SK-N-SH (cell line): ENCODE measurements at regions not wholly inside any gene's neighbourhood (a gene's known extent, or its start where the extent isn't known, plus 50 kb on each side); places are given as distances from the start of the nearest gene placed in this dataset.

Source experiments
- CTCF ChIA-PET: fragments of 300-600, 350-600 bp; formaldehyde crosslinking; extraction: SDS; loops from one replicate; lab custom pipeline; 2021; lab: Yijun Ruan, JAX
- POLR2A ChIA-PET: fragments of 350-600 bp; sonication (Branson Sonifier 250); formaldehyde crosslinking; extraction: SDS; loops from one replicate; lab custom pipeline; 2020; ENCODE audit warnings: antibody characterized with exemption, inconsistent platforms; lab: Yijun Ruan, JAX
- DNase-seq: peaks from one replicate; pipeline ENCODE4 v3.0.0; 2012
- H2AFZ ChIP-seq: fragments of 200-600 bp; sonication (generic); 2 replicates; pipeline ENCODE4 v1.8.1; 2016; ENCODE audit warnings: antibody characterized with exemption, mild to moderate bottlenecking, low read depth
- H3F3A ChIP-seq: fragments of 200-600 bp; sonication (generic); replicated peaks from 2 replicates; pipeline ENCODE3; 2016; ENCODE audit warnings: antibody characterized with exemption, mild to moderate bottlenecking; ENCODE audit not compliant: insufficient read depth
- H3K27ac ChIP-seq, 2 experiments: fragments of 200-500 bp in 1 of 2; fragments of 200-600 bp in 1 of 2; sonication (Bioruptor generic) in 1 of 2; sonication (generic), shearing (Covaris generic) in 1 of 2; 2 replicates each; pipeline versions ENCODE4 v1.5.1 to v1.6.1; 2014 to 2016; ENCODE audit warnings: low read depth in 2 of 2, inconsistent platforms in 1 of 2, low read length in 1 of 2, mild to moderate bottlenecking in 1 of 2, mixed read lengths in 1 of 2
- H3K27me3 ChIP-seq: fragments of 200-600 bp; sonication (generic), shearing (Covaris generic); 2 replicates; pipeline ENCODE4 v1.6.1; 2016; ENCODE audit warnings: mixed run types; ENCODE audit not compliant: insufficient read depth
- H3K36me3 ChIP-seq, 2 experiments: fragments of 200-500 bp in 1 of 2; fragments of 200-600 bp in 1 of 2; sonication (Bioruptor generic) in 1 of 2; sonication (generic) in 1 of 2; replicated peaks in 1 of 2; 2 replicates each; pipeline versions ENCODE3 to v1.5.1; 2014 to 2016; ENCODE audit warnings: low read length in 1 of 2, mild to moderate bottlenecking in 1 of 2; ENCODE audit not compliant: insufficient read depth in 2 of 2, control insufficient read depth in 1 of 2
- H3K4me1 ChIP-seq, 2 experiments: fragments of 200-500 bp in 1 of 2; fragments of 200-600 bp in 1 of 2; sonication (Bioruptor generic) in 1 of 2; sonication (generic), shearing (Covaris generic) in 1 of 2; 2 replicates each; pipeline versions ENCODE4 v1.5.1 to v1.6.1; 2014 to 2016; ENCODE audit warnings: low read depth in 1 of 2, low read length in 1 of 2, mixed run types in 1 of 2; ENCODE audit not compliant: insufficient read depth in 2 of 2, control insufficient read depth in 1 of 2
- H3K4me2 ChIP-seq: fragments of 200-600 bp; sonication (generic), shearing (Covaris generic); 2 replicates; pipeline ENCODE4 v1.6.1; 2017; ENCODE audit warnings: mixed run types
- H3K4me3 ChIP-seq, 2 experiments: fragments of 200-500 bp in 1 of 2; fragments of 200-600 bp in 1 of 2; sonication (Bioruptor generic) in 1 of 2; sonication (generic), shearing (Covaris generic) in 1 of 2; 2 replicates each; pipeline versions ENCODE4 v1.5.1 to v1.8.1; 2014 to 2016; ENCODE audit warnings: low read depth in 2 of 2, inconsistent platforms in 1 of 2, low read length in 1 of 2, mild to moderate bottlenecking in 1 of 2, mixed read lengths in 1 of 2, moderate library complexity in 1 of 2
- H3K79me2 ChIP-seq: fragments of 200-600 bp; sonication (generic); 2 replicates; pipeline ENCODE4 v1.8.1; 2017; ENCODE audit warnings: mild to moderate bottlenecking; ENCODE audit not compliant: insufficient read depth
- H3K9ac ChIP-seq: fragments of 200-600 bp; sonication (generic); 2 replicates; pipeline ENCODE4 v1.6.1; 2017; ENCODE audit warnings: mixed run types
- H3K9me2 ChIP-seq: fragments of 200-600 bp; sonication (generic); 2 replicates; pipeline ENCODE4 v1.6.1; 2017; ENCODE audit warnings: mixed run types
- H3K9me3 ChIP-seq: fragments of 200-600 bp; sonication (generic); 2 replicates; pipeline ENCODE4 v1.6.1; 2017; ENCODE audit warnings: mixed run types, mild to moderate bottlenecking, moderate library complexity
- H4K20me1 ChIP-seq: fragments of 200-600 bp; sonication (generic); 2 replicates; pipeline ENCODE4 v1.6.1; 2017; ENCODE audit warnings: mild to moderate bottlenecking, mixed run types; ENCODE audit not compliant: insufficient read depth
- CHD2 ChIP-seq: fragments of 150-350 bp; IDR thresholded peaks from 2 replicates; pipeline ENCODE4 v1.6.1; 2018; ENCODE audit warnings: low read length; ENCODE audit not compliant: partially characterized antibody
- FOXJ3 ChIP-seq: sonication (generic); formaldehyde crosslinking; IDR thresholded peaks from 2 replicates; pipeline ENCODE4 v1.5.1; 2020; ENCODE audit warnings: mild to moderate bottlenecking, missing genetic modification reagents
- POLR2AphosphoS5 ChIP-seq: IDR thresholded peaks from 2 replicates; pipeline ENCODE4 v1.6.1; 2012; ENCODE audit warnings: low read depth, low read length
- RXRA ChIP-seq: IDR thresholded peaks from 2 replicates; pipeline ENCODE4 v1.4.0; 2012; ENCODE audit warnings: low read depth, mild to moderate bottlenecking, borderline replicate concordance
- TAF1 ChIP-seq: IDR thresholded peaks from 2 replicates; pipeline ENCODE4 v1.6.1; 2012; ENCODE audit warnings: low read depth, mild to moderate bottlenecking, low read length, moderate library complexity, borderline replicate concordance
- WGBS: methylation state at CpG from one replicate; pipeline ENCODE4 v1.1.6; 2017; ENCODE audit warnings: low lambda C conversion rate; 5-methylcytosine and 5-hydroxymethylcytosine counted together
- TF ChIP-seq, protein P1 (sequence below): IDR thresholded peaks from 2 replicates; pipeline ENCODE4 v1.4.0; 2012; ENCODE audit warnings: low read depth, borderline replicate concordance
- TF ChIP-seq, protein P2 (sequence below): IDR thresholded peaks from 2 replicates; pipeline ENCODE4 v1.6.1; 2012; ENCODE audit warnings: mild to moderate bottlenecking, low read depth, low read length, moderate library complexity
- TF ChIP-seq, protein P3 (sequence below): IDR thresholded peaks from 2 replicates; pipeline ENCODE4; 2012

DNA sequence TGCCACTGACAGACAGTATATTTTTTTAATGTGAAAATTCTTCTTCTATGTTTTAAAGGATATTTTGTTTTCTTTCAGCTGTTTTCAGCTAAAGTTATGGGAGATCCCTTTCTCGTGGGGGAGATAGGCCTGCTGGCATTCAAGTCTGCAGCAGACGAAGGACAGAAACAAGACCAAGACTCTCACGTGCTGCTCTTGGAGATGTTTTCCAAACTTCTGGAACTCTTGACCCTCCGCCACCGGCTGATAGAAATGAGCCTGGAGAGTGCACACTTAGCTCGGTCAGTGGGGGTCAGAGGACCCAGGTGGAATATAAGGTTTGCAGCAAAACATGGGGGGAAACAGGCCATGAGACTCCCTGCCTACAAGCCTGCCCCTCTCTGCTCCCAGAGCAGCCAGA lies 120.5 kb downstream of the CD164 start:
- H2AFZ ChIP-seq, result no peak overlapping the region
- H3K4me3 ChIP-seq, result no peak overlapping the region
- H3K27me3 ChIP-seq, result no peaks in the 10 kb centered on the region
- H4K20me1 ChIP-seq, result no peaks in the 10 kb centered on the region
- 0 out of 2 replicates have a peak, but pooled peaks cover 3% of the 10 kb centered on the region for H3K9me2 ChIP-seq
- POLR2A ChIA-PET, result no interaction called here
- H3K79me2 ChIP-seq, result no peaks in the 10 kb centered on the region
- TF ChIP-seq, protein P1, sequence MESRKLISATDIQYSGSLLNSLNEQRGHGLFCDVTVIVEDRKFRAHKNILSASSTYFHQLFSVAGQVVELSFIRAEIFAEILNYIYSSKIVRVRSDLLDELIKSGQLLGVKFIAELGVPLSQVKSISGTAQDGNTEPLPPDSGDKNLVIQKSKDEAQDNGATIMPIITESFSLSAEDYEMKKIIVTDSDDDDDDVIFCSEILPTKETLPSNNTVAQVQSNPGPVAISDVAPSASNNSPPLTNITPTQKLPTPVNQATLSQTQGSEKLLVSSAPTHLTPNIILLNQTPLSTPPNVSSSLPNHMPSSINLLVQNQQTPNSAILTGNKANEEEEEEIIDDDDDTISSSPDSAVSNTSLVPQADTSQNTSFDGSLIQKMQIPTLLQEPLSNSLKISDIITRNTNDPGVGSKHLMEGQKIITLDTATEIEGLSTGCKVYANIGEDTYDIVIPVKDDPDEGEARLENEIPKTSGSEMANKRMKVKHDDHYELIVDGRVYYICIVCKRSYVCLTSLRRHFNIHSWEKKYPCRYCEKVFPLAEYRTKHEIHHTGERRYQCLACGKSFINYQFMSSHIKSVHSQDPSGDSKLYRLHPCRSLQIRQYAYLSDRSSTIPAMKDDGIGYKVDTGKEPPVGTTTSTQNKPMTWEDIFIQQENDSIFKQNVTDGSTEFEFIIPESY, result no peak
- TF ChIP-seq POLR2AphosphoS5 (no peak), RXRA (no peak), FOXJ3 (CRISPR knock-in tag) (no peak), TAF1 (no peak), CHD2 (no peak)
- TF ChIP-seq, protein P2, sequence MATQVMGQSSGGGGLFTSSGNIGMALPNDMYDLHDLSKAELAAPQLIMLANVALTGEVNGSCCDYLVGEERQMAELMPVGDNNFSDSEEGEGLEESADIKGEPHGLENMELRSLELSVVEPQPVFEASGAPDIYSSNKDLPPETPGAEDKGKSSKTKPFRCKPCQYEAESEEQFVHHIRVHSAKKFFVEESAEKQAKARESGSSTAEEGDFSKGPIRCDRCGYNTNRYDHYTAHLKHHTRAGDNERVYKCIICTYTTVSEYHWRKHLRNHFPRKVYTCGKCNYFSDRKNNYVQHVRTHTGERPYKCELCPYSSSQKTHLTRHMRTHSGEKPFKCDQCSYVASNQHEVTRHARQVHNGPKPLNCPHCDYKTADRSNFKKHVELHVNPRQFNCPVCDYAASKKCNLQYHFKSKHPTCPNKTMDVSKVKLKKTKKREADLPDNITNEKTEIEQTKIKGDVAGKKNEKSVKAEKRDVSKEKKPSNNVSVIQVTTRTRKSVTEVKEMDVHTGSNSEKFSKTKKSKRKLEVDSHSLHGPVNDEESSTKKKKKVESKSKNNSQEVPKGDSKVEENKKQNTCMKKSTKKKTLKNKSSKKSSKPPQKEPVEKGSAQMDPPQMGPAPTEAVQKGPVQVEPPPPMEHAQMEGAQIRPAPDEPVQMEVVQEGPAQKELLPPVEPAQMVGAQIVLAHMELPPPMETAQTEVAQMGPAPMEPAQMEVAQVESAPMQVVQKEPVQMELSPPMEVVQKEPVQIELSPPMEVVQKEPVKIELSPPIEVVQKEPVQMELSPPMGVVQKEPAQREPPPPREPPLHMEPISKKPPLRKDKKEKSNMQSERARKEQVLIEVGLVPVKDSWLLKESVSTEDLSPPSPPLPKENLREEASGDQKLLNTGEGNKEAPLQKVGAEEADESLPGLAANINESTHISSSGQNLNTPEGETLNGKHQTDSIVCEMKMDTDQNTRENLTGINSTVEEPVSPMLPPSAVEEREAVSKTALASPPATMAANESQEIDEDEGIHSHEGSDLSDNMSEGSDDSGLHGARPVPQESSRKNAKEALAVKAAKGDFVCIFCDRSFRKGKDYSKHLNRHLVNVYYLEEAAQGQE, result no peak
- TF ChIP-seq, protein P3, sequence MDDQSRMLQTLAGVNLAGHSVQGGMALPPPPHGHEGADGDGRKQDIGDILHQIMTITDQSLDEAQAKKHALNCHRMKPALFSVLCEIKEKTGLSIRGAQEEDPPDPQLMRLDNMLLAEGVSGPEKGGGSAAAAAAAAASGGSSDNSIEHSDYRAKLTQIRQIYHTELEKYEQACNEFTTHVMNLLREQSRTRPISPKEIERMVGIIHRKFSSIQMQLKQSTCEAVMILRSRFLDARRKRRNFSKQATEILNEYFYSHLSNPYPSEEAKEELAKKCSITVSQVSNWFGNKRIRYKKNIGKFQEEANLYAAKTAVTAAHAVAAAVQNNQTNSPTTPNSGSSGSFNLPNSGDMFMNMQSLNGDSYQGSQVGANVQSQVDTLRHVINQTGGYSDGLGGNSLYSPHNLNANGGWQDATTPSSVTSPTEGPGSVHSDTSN, result no peak
- no peak for DNase-seq
- H3K4me2 ChIP-seq, result no peak overlapping the region
- CTCF ChIA-PET, result no interaction called here
- 89% methylated on average over 6 of the region's 6 CpGs for WGBS
- no peak overlapping the region for H3K9ac ChIP-seq
- no peaks in the 10 kb centered on the region for H3K36me3 ChIP-seq
- no peaks in the 10 kb centered on the region for H3K9me3 ChIP-seq
- peaks cover 3 to 4% of the 10 kb centered on the region in 2 experiments; a peak in 2 of 4 replicates for H3K4me1 ChIP-seq
- H3K27ac ChIP-seq, result no peak overlapping the region
- peaks cover 2% of the 10 kb centered on the region for H3F3A ChIP-seq

DNA sequence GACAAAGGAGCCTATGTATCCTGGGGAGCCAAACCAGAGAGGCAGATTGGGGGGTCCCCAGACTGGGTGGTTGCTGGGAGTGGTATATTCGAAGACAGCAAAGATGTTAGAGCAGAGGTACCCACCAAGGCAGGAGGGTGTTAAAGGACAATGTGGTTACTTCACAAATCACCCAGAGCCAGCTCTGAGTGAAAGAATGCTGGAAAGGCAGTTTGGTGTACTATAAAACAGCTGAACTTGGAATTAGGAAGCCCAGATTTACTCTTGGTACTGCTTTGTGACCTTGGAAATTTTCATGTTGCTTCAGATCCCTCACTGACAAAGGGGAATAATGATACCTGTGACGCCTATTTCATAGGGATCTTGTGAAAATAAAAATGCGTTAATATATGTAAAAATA lies 121.6 kb downstream of the CD164 start:
- Histone ChIP-seq H3K4me3 (no peak overlapping the region), H3K4me1 (peaks cover 3 to 4% of the 10 kb centered on the region in 2 experiments; a peak in 2 of 4 replicates), H3K79me2 (no peaks in the 10 kb centered on the region), H3F3A (peaks cover 2% of the 10 kb centered on the region), H3K4me2 (no peak overlapping the region), H3K27me3 (no peaks in the 10 kb centered on the region), H3K27ac (peak overlapping the region in 1 of 2 experiments; percentile 34; a peak in 2 of 4 replicates), H2AFZ (no peak overlapping the region), H3K9me2 (0 out of 2 replicates have a peak, but pooled peaks cover 3% of the 10 kb centered on the region), H4K20me1 (no peaks in the 10 kb centered on the region), H3K36me3 (no peaks in the 10 kb centered on the region), H3K9ac (no peak overlapping the region), H3K9me3 (no peaks in the 10 kb centered on the region)
- POLR2A ChIA-PET, result no interaction called here
- CTCF ChIA-PET, result no interaction called here
- no peak for TF ChIP-seq CHD2
- no peak for DNase-seq
- WGBS, result 74% methylated on average over 3 of the region's 3 CpGs
